K562 (cell line): ENCODE measurements at regions not wholly inside any gene's neighbourhood (a gene's known extent, or its start where the extent isn't known, plus 50 kb on each side); places are given as distances from the start of the nearest gene placed in this dataset.

Source experiments
- ATAC-seq: fragments of 200-7000 bp; cut with Tn5 transposase; 3 replicates; pipeline ENCODE4 v1.9.1; 2020; ENCODE audit warnings: moderate library complexity
- BruUV-seq: library from RNA; stranded (reverse); fragments of 400-500 nt; replicated peaks from 2 replicates; lab custom pipeline; 2021; lab: Mats Ljungman, UMichigan
- CTCF ChIA-PET: fragments of 300-600 bp; formaldehyde crosslinking; extraction: SDS; loops from one replicate; lab custom pipeline; 2021; ENCODE audit warnings: low intra/inter-chr PET ratio; lab: Yijun Ruan, JAX
- POLR2A ChIA-PET: fragments of 300-600, 350-650 bp; sonication (Branson Sonifier 250); formaldehyde crosslinking; extraction: SDS; loops from one replicate; lab custom pipeline; 2021; ENCODE audit warnings: antibody characterized with exemption, inconsistent platforms; lab: Yijun Ruan, JAX
- DNase-seq, 4 experiments: peaks; one replicate each; pipeline versions ENCODE4 v3.0.0 to v3.0.0-alpha.2; 2011 to 2018; ENCODE audit warnings: low spot score in 3 of 4, mixed read lengths in 3 of 4; ENCODE audit errors: extremely low read depth in 1 of 4
- FAIRE-seq: peaks from 2 replicates; lab custom pipeline; 2011; peaks lifted over from hg19 to GRCh38; lab: Jason Lieb, UNC
- H2AFZ ChIP-seq: 2 replicates; pipeline ENCODE4 v1.6.0; 2011; ENCODE audit warnings: low read depth, low read length, control low read depth, inconsistent platforms
- H3K27ac ChIP-seq: fragments of 200-600 bp; 3 replicates; pipeline ENCODE4 v1.8.0; 2011; ENCODE audit warnings: low read depth, mild to moderate bottlenecking, control low read depth, inconsistent platforms, low read length, moderate library complexity, mixed read lengths; ENCODE audit errors: extremely low read depth
- H3K27me3 ChIP-seq, 2 experiments: fragments of 300-600 bp in 1 of 2; 2 replicates in 1 of 2; 3 replicates in 1 of 2; pipeline versions ENCODE4 v1.6.0 to v1.8.0; 2011; ENCODE audit warnings: inconsistent platforms in 2 of 2, low read length in 2 of 2, mild to moderate bottlenecking in 1 of 2, mixed read lengths in 1 of 2, moderate library complexity in 1 of 2; ENCODE audit not compliant: control insufficient read depth in 2 of 2, insufficient read depth in 2 of 2
- H3K36me3 ChIP-seq: fragments of 300-600 bp; 3 replicates; pipeline ENCODE4 v1.8.0; 2011; ENCODE audit warnings: mild to moderate bottlenecking, low read length, inconsistent platforms; ENCODE audit not compliant: control insufficient read depth, insufficient read depth
- H3K4me1 ChIP-seq, 2 experiments: fragments of 200-600 bp in 1 of 2; replicated peaks in 1 of 2; 2 replicates in 1 of 2; 3 replicates in 1 of 2; pipeline versions ENCODE4 v1.5.1 to v1.8.0; 2011; ENCODE audit warnings: inconsistent platforms in 2 of 2, low read length in 2 of 2, mild to moderate bottlenecking in 1 of 2, mixed read lengths in 1 of 2, moderate library complexity in 1 of 2; ENCODE audit not compliant: control insufficient read depth in 2 of 2, insufficient read depth in 2 of 2
- H3K4me2 ChIP-seq: 2 replicates; pipeline ENCODE4 v1.6.1; 2011; ENCODE audit warnings: low read length, control low read depth, inconsistent platforms, mixed read lengths; ENCODE audit not compliant: insufficient read depth
- H3K4me3 ChIP-seq: fragments of 200-600 bp; sonication (generic), shearing (Covaris generic); 2 replicates; pipeline ENCODE4 v1.5.1; 2016; ENCODE audit warnings: control low read depth, inconsistent platforms
- H3K79me2 ChIP-seq: fragments of 200-600 bp; 3 replicates; pipeline ENCODE4 v1.8.0; 2011; ENCODE audit warnings: low read length, inconsistent platforms; ENCODE audit not compliant: control insufficient read depth, insufficient read depth
- H3K9ac ChIP-seq, 2 experiments: 2 replicates each; pipeline versions ENCODE4 v1.6.0 to v1.6.1; 2011; ENCODE audit warnings: low read depth in 2 of 2, low read length in 2 of 2, control low read depth in 1 of 2, inconsistent platforms in 1 of 2, mild to moderate bottlenecking in 1 of 2, mixed read lengths in 1 of 2; ENCODE audit not compliant: insufficient read depth in 1 of 2
- H3K9me1 ChIP-seq: one replicate; pipeline ENCODE4 v1.6.0; 2011; ENCODE audit warnings: inconsistent platforms, mild to moderate bottlenecking, low read length, moderate library complexity; ENCODE audit not compliant: control insufficient read depth, insufficient read depth
- H3K9me3 ChIP-seq: replicated peaks from 2 replicates; pipeline ENCODE4 v1.5.1; 2011; ENCODE audit warnings: low read depth, low read length, inconsistent platforms; ENCODE audit not compliant: control insufficient read depth, insufficient read depth
- H4K20me1 ChIP-seq: replicated peaks from 2 replicates; pipeline ENCODE4 v1.6.1; 2011; ENCODE audit warnings: low read length, inconsistent platforms, mixed read lengths; ENCODE audit not compliant: control insufficient read depth, insufficient read depth
- FOXA1 ChIP-seq: fragments of 450-650 bp; IDR thresholded peaks from 2 replicates; pipeline ENCODE4 v1.6.1; 2016; ENCODE audit warnings: mild to moderate bottlenecking, borderline replicate concordance
- FUS ChIP-seq: fragments of 200-400 bp; formaldehyde crosslinking; optimal IDR thresholded peaks from 2 replicates; pipeline ENCODE3; 2017; ENCODE audit warnings: low read depth, low read length
- GTF3C2 ChIP-seq: IDR thresholded peaks from 3 replicates; pipeline ENCODE4 v1.6.1; 2011; ENCODE audit warnings: borderline replicate concordance, mild to moderate bottlenecking, moderate library complexity; ENCODE audit not compliant: insufficient read length; ENCODE audit errors: extremely low read depth
- HNRNPLL ChIP-seq: fragments of 200-400 bp; formaldehyde crosslinking; IDR thresholded peaks from 2 replicates; pipeline ENCODE4 v1.6.1; 2017; ENCODE audit warnings: low read length, low read depth, mild to moderate bottlenecking; ENCODE audit not compliant: poor library complexity, severe bottlenecking
- MNT ChIP-seq, 2 experiments: fragments of 450-650 bp; conservative IDR thresholded peaks; 2 replicates each; pipeline ENCODE4 v1.6.1; 2017; ENCODE audit warnings: mild to moderate bottlenecking in 2 of 2, moderate library complexity in 2 of 2
- PML ChIP-seq: IDR thresholded peaks from 2 replicates; pipeline ENCODE4 v1.6.1; 2012; ENCODE audit warnings: low read length, inconsistent platforms
- ZBTB17 ChIP-seq: fragments of 450-650 bp; formaldehyde crosslinking; IDR thresholded peaks from 2 replicates; pipeline ENCODE4 v1.4.0; 2020; ENCODE audit warnings: mild to moderate bottlenecking
- ZNF764 ChIP-seq: fragments of 250-450 bp; sonication (Bioruptor Pico); IDR thresholded peaks from 2 replicates; pipeline ENCODE4 v1.4.0; 2020; ENCODE audit warnings: low read depth, mild to moderate bottlenecking, moderate library complexity
- ZSCAN32 ChIP-seq: fragments of 450-650 bp; formaldehyde crosslinking; IDR thresholded peaks from 2 replicates; pipeline ENCODE4 v1.4.0; 2020; ENCODE audit warnings: mild to moderate bottlenecking, moderate library complexity
- WGBS: fragments of 100-300 bp; shearing (Covaris generic); methylation state at CpG from one replicate; pipeline ENCODE4 v1.1.6; 2016; ENCODE audit warnings: low coverage, mixed read lengths; ENCODE audit not compliant: insufficient coverage; ENCODE audit errors: missing lambda C conversion rate; 5-methylcytosine and 5-hydroxymethylcytosine counted together
- in situ Hi-C: fragments of 300-500 bp; cut with MboI; formaldehyde crosslinking; loops from 4 replicates; pipeline ENCODE4 v1.15.0; 2018; ENCODE audit warnings: inconsistent platforms, mixed read lengths
- intact Hi-C: fragments of 100-400 bp; cut with micrococcal nuclease; formaldehyde crosslinking; loops from 2 replicates; pipeline ENCODE4 v1.14.2; 2022
- TF ChIP-seq, protein P1 (sequence below): sonication (generic); formaldehyde crosslinking; IDR thresholded peaks from 2 replicates; pipeline ENCODE4 v1.8.0; 2022; ENCODE audit warnings: mild to moderate bottlenecking, missing genetic modification reagents, borderline replicate concordance

- H3K36me3 ChIP-seq: no peaks in the 10 kb centered on the region
- no peaks in the 10 kb centered on the region for H4K20me1 ChIP-seq
- in situ Hi-C loops (no loop called here), intact Hi-C loops (no loop called here)
- H3K9me1 ChIP-seq: no peaks in the 10 kb centered on the region
- ATAC-seq (no peak), FAIRE-seq (no peak), DNase-seq (no peak)
- WGBS: 0% methylated on average over 7 of the region's 7 CpGs
- no peak overlapping the region for H2AFZ ChIP-seq
- ChIA-PET POLR2A (no interaction called here), CTCF (no interaction called here)
- TF ChIP-seq MNT (conservative IDR thresholded peaks at IDR 0.05): no peak
- no peak for TF ChIP-seq ZNF764
- no peak for TF ChIP-seq ZSCAN32 (CRISPR knock-in tag)
- no peak for TF ChIP-seq FOXA1
- TF ChIP-seq HNRNPLL: no peak
- no peak for TF ChIP-seq GTF3C2
- TF ChIP-seq PML: no peak
- TF ChIP-seq ZBTB17 (CRISPR knock-in tag): no peak
- no peak for TF ChIP-seq FUS
- TF ChIP-seq, protein P1, sequence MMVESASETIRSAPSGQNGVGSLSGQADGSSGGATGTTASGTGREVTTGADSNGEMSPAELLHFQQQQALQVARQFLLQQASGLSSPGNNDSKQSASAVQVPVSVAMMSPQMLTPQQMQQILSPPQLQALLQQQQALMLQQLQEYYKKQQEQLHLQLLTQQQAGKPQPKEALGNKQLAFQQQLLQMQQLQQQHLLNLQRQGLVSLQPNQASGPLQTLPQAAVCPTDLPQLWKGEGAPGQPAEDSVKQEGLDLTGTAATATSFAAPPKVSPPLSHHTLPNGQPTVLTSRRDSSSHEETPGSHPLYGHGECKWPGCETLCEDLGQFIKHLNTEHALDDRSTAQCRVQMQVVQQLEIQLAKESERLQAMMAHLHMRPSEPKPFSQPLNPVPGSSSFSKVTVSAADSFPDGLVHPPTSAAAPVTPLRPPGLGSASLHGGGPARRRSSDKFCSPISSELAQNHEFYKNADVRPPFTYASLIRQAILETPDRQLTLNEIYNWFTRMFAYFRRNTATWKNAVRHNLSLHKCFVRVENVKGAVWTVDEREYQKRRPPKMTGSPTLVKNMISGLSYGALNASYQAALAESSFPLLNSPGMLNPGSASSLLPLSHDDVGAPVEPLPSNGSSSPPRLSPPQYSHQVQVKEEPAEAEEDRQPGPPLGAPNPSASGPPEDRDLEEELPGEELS (CRISPR knock-in tag): no peak
- no peak overlapping the region for H3K4me2 ChIP-seq
- H3K27me3 ChIP-seq: no peaks in the 10 kb centered on the region
- H3K4me3 ChIP-seq: no peak overlapping the region
- H3K9me3 ChIP-seq: no peaks in the 10 kb centered on the region
- no peaks in the 10 kb centered on the region for H3K4me1 ChIP-seq
- H3K27ac ChIP-seq: no peak overlapping the region
- no TSS peak for BruUV-seq
- H3K9ac ChIP-seq: no peak overlapping the region
- no peaks in the 10 kb centered on the region for H3K79me2 ChIP-seq
These were observed 71.4 kb upstream of the ADGRA3 start for GRCh38 chr4:22587253-22587652.
